A549 (cell line): ENCODE measurements at regions not wholly inside any gene's neighbourhood (a gene's known extent, or its start where the extent isn't known, plus 50 kb on each side); places are given as distances from the start of the nearest gene placed in this dataset.

Experiments used
- ATAC-seq, 2 experiments: fragments of 200-7000 bp in 1 of 2; fragments of >200 bp in 1 of 2; cut with Nextera tagmentation in 1 of 2; cut with Tn5 transposase in 1 of 2; 3 replicates each; pipeline versions ENCODE4 v1.8.0 to v1.9.1; 2018 to 2020; ENCODE audit warnings: mild to moderate bottlenecking in 1 of 2, moderate library complexity in 1 of 2
- CTCF ChIA-PET: fragments of 300-600 bp; sonication (Branson Sonifier 250); formaldehyde crosslinking; extraction: SDS; loops from one replicate; lab custom pipeline; 2021; ENCODE audit warnings: antibody characterized with exemption, inconsistent platforms; lab: Yijun Ruan, JAX
- POLR2A ChIA-PET: fragments of 350-600 bp; formaldehyde crosslinking; extraction: SDS; loops from one replicate; lab custom pipeline; 2021; ENCODE audit warnings: antibody characterized with exemption, inconsistent platforms; lab: Yijun Ruan, JAX
- DNase-seq, 2 experiments: peaks; one replicate each; pipeline versions ENCODE4 v3.0.0 to v3.0.0-alpha.2; 2011 to 2016; ENCODE audit warnings: low read depth in 1 of 2, low spot score in 1 of 2
- FAIRE-seq: peaks from 2 replicates; lab custom pipeline; 2011; peaks lifted over from hg19 to GRCh38; lab: Jason Lieb, UNC
- H3K27ac ChIP-seq, 2 experiments: fragments of >200 bp; sonication (Bioruptor Twin); formaldehyde crosslinking; 3 replicates each; pipeline ENCODE4 v1.5.1; 2016 to 2017
- H3K4me1 ChIP-seq: fragments of >200 bp; sonication (Bioruptor Twin); formaldehyde crosslinking; 3 replicates; pipeline ENCODE4 v1.6.1; 2016
- H3K4me2 ChIP-seq: fragments of >200 bp; sonication (Bioruptor Twin); formaldehyde crosslinking; 3 replicates; pipeline ENCODE4 v1.6.1; 2016
- H3K4me3 ChIP-seq: fragments of >200 bp; sonication (Bioruptor Twin); formaldehyde crosslinking; 3 replicates; pipeline ENCODE4 v1.5.1; 2016
- H3K9me3 ChIP-seq: fragments of >200 bp; sonication (Bioruptor Twin); formaldehyde crosslinking; 3 replicates; pipeline ENCODE4 v1.6.1; 2016
- BCL3 ChIP-seq: fragments of >200 bp; sonication (Bioruptor Twin); formaldehyde crosslinking; IDR thresholded peaks from 3 replicates; pipeline ENCODE4 v1.6.1; 2016
- CBX8 ChIP-seq: fragments of 200-600 bp; sonication (generic); IDR thresholded peaks from 2 replicates; pipeline ENCODE4 v1.6.1; 2016
- CTCF ChIP-seq: fragments of >200 bp; sonication (Bioruptor Twin); formaldehyde crosslinking; IDR thresholded peaks from 3 replicates; pipeline ENCODE4 v1.5.1; 2016
- ELK1 ChIP-seq: fragments of 150-350 bp; IDR thresholded peaks from 2 replicates; pipeline ENCODE4 v1.6.1; 2014; ENCODE audit warnings: low read depth, mild to moderate bottlenecking, low read length
- FOSB ChIP-seq: fragments of 250-450 bp; sonication (Bioruptor Pico); IDR thresholded peaks from 2 replicates; pipeline ENCODE4 v1.5.0; 2020; ENCODE audit warnings: mild to moderate bottlenecking, moderate library complexity
- FOXS1 ChIP-seq: fragments of 250-450 bp; sonication (Bioruptor Pico); IDR thresholded peaks from 2 replicates; pipeline ENCODE4 v1.5.0; 2020; ENCODE audit warnings: mild to moderate bottlenecking, moderate library complexity
- HDAC2 ChIP-seq: fragments of 200-600 bp; sonication (generic); IDR thresholded peaks from 2 replicates; pipeline ENCODE4 v1.6.1; 2016
- HOXA7 ChIP-seq: fragments of 250-450 bp; sonication (Bioruptor Pico); IDR thresholded peaks from 2 replicates; pipeline ENCODE4 v1.5.0; 2020; ENCODE audit warnings: mild to moderate bottlenecking, moderate library complexity
- HOXB13 ChIP-seq: fragments of 250-450 bp; sonication (Bioruptor Pico); IDR thresholded peaks from 2 replicates; pipeline ENCODE4 v1.5.0; 2020; ENCODE audit warnings: low read depth, mild to moderate bottlenecking, moderate library complexity
- HOXB5 ChIP-seq: fragments of 250-450 bp; sonication (Bioruptor Pico); IDR thresholded peaks from 2 replicates; pipeline ENCODE4 v1.5.0; 2020; ENCODE audit warnings: mild to moderate bottlenecking, moderate library complexity
- KDM5A ChIP-seq: fragments of 200-600 bp; sonication (generic); IDR thresholded peaks from 2 replicates; pipeline ENCODE4 v1.6.1; 2016; ENCODE audit warnings: antibody characterized with exemption, mild to moderate bottlenecking
- MYC ChIP-seq: IDR thresholded peaks from 2 replicates; pipeline ENCODE4 v1.6.1; 2012; ENCODE audit warnings: mild to moderate bottlenecking, inconsistent platforms, low read length, improper control_type of control experiment, borderline replicate concordance
- NPAS2 ChIP-seq: fragments of 250-450 bp; sonication (Bioruptor Pico); IDR thresholded peaks from 2 replicates; pipeline ENCODE4 v1.8.0; 2022; ENCODE audit warnings: mild to moderate bottlenecking, moderate library complexity, borderline replicate concordance
- PHF8 ChIP-seq: fragments of 200-600 bp; sonication (generic); IDR thresholded peaks from 2 replicates; pipeline ENCODE4 v1.6.1; 2016; ENCODE audit warnings: low read depth, mild to moderate bottlenecking, antibody characterized with exemption, moderate library complexity, borderline replicate concordance
- RCOR1 ChIP-seq: fragments of 150-350 bp; IDR thresholded peaks from 2 replicates; pipeline ENCODE4 v1.6.1; 2014; ENCODE audit warnings: antibody characterized with exemption, low read length, low read depth
- REST ChIP-seq: fragments of 200-600 bp; sonication (generic); IDR thresholded peaks from 2 replicates; pipeline ENCODE4 v1.6.1; 2016; ENCODE audit warnings: antibody characterized with exemption, mild to moderate bottlenecking, moderate library complexity
- USF2 ChIP-seq: fragments of 450-650 bp; IDR thresholded peaks from 2 replicates; pipeline ENCODE4 v1.6.1; 2014; ENCODE audit warnings: antibody characterized with exemption
- ZFP36 ChIP-seq: fragments of 450-650 bp; IDR thresholded peaks from 2 replicates; pipeline ENCODE4 v1.6.1; 2014; ENCODE audit warnings: borderline replicate concordance; ENCODE audit not compliant: partially characterized antibody
- WGBS: methylation state at CpG from one replicate; pipeline ENCODE4 v1.1.6; 2017; ENCODE audit errors: missing lambda C conversion rate; 5-methylcytosine and 5-hydroxymethylcytosine counted together

GRCh38 chr2:106978647-106979046 is 92.7 kb upstream of the ST6GAL2 start (continued):
- TF ChIP-seq CTCF (no peak), RCOR1 (no peak), CBX8 (no peak), BCL3 (no peak), USF2 (no peak), HOXB13 (CRISPR knock-in tag) (no peak)

- FAIRE-seq (no peak), ATAC-seq (no peak), DNase-seq (no peak)
- Histone ChIP-seq H3K27ac (peak overlapping the region; percentile 8; a peak in 1 of 6 replicates), H3K4me2 (no peak overlapping the region), H3K4me3 (no peak overlapping the region), H3K4me1 (peaks cover 24% of the 10 kb centered on the region), H3K9me3 (0 out of 3 replicates have a peak, but pooled peaks cover 9% of the 10 kb centered on the region)
- POLR2A ChIA-PET = no interaction called here
- TF ChIP-seq HDAC2 (no peak), KDM5A (no peak), MYC (no peak), PHF8 (no peak), HOXA7 (CRISPR knock-in tag) (no peak), ZFP36 (no peak), CBX8 (no peak), FOXS1 (CRISPR knock-in tag) (no peak), NPAS2 (no peak), REST (no peak), HOXB5 (CRISPR knock-in tag) (no peak), ELK1 (no peak), FOSB (CRISPR knock-in tag) (no peak), RCOR1 (no peak), BCL3 (no peak)
- CTCF ChIA-PET = no interaction called here
- 71% methylated on average over 1 of the region's 1 CpG for WGBS
Measured at GRCh38 chr2:106981491-106981890, 95.5 kb upstream of the ST6GAL2 start.
